Nephron (organoid): ENCODE measurements at regions not wholly inside any gene's neighbourhood (a gene's known extent, or its start where the extent isn't known, plus 50 kb on each side); places are given as distances from the start of the nearest gene placed in this dataset.

Source experiments
- H3K27ac Mint-ChIP-seq, 3 experiments: 2 replicates each; pipeline ENCODE4 v1.8.0; 2020; ENCODE audit warnings: mixed read lengths in 3 of 3, mild to moderate bottlenecking in 2 of 3, moderate library complexity in 1 of 3
- H3K27me3 Mint-ChIP-seq: 2 replicates; pipeline ENCODE4 v1.8.0; 2021; ENCODE audit warnings: low read depth, mild to moderate bottlenecking, moderate library complexity, mixed read lengths
- H3K36me3 Mint-ChIP-seq: 2 replicates; pipeline ENCODE4 v1.8.0; 2020; ENCODE audit warnings: low read depth, mixed read lengths
- H3K4me1 Mint-ChIP-seq: 2 replicates; pipeline ENCODE4 v1.8.0; 2020; ENCODE audit warnings: mixed read lengths
- H3K4me3 Mint-ChIP-seq, 3 experiments: 2 replicates each; pipeline ENCODE4 v1.8.0; 2020; ENCODE audit warnings: mild to moderate bottlenecking in 3 of 3, mixed read lengths in 3 of 3, moderate library complexity in 2 of 3
- H3K9me3 Mint-ChIP-seq: 2 replicates; pipeline ENCODE4 v1.8.0; 2020; ENCODE audit warnings: mixed read lengths
- TF ChIP-seq, protein P1 (sequence below), 3 experiments: fragments of 200-600 bp; sonication (generic); IDR thresholded peaks; one replicate each; pipeline ENCODE4 v1.5.0; 2021; ENCODE audit warnings: antibody characterized with exemption in 3 of 3; ENCODE audit not compliant: unreplicated experiment in 3 of 3

GRCh38 chr15:95259965-95260364 is 1028.6 kb downstream of the MCTP2 start:
- Mint-ChIP-seq H3K36me3 (peaks cover 3% of the 10 kb centered on the region), H3K4me1 (peaks cover 47% of the 10 kb centered on the region), H3K9me3 (peaks cover 2% of the 10 kb centered on the region), H3K4me3 (peak overlapping the region; percentile 0 to 31 (median 4)), H3K27me3 (peaks cover 3% of the 10 kb centered on the region), H3K27ac (peak overlapping the region; percentile 93 to 98 (median 93))
- TF ChIP-seq, protein P1, sequence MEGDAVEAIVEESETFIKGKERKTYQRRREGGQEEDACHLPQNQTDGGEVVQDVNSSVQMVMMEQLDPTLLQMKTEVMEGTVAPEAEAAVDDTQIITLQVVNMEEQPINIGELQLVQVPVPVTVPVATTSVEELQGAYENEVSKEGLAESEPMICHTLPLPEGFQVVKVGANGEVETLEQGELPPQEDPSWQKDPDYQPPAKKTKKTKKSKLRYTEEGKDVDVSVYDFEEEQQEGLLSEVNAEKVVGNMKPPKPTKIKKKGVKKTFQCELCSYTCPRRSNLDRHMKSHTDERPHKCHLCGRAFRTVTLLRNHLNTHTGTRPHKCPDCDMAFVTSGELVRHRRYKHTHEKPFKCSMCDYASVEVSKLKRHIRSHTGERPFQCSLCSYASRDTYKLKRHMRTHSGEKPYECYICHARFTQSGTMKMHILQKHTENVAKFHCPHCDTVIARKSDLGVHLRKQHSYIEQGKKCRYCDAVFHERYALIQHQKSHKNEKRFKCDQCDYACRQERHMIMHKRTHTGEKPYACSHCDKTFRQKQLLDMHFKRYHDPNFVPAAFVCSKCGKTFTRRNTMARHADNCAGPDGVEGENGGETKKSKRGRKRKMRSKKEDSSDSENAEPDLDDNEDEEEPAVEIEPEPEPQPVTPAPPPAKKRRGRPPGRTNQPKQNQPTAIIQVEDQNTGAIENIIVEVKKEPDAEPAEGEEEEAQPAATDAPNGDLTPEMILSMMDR (IDR thresholded peaks at IDR 0.05; ENCODE audit: unreplicated experiment in 3 of 3), result no peak

GRCh38 chr15:95260856-95261255 is 1029.5 kb downstream of the MCTP2 start:
- Mint-ChIP-seq H3K27ac (peak overlapping the region; percentile 93), H3K4me1 (peaks cover 47% of the 10 kb centered on the region)

GRCh38 chr15:95261546-95261945 is 1030.2 kb downstream of the MCTP2 start:
- peaks cover 54% of the 10 kb centered on the region for H3K4me1 Mint-ChIP-seq
- peaks cover 3% of the 10 kb centered on the region for H3K27me3 Mint-ChIP-seq
- TF ChIP-seq, protein P1 (IDR thresholded peaks at IDR 0.05; ENCODE audit: unreplicated experiment in 3 of 3), result no peak
- no peaks in the 10 kb centered on the region for H3K9me3 Mint-ChIP-seq
- peak overlapping the region in 1 of 3 experiments; percentile 34 for H3K4me3 Mint-ChIP-seq
- no peaks in the 10 kb centered on the region for H3K36me3 Mint-ChIP-seq
- peak overlapping the region; percentile 93 for H3K27ac Mint-ChIP-seq

More at GRCh38 chr15:95260856-95261255, 1029.5 kb downstream of the MCTP2 start:
- Mint-ChIP-seq H3K36me3 (no peaks in the 10 kb centered on the region), H3K27me3 (peaks cover 3% of the 10 kb centered on the region), H3K9me3 (no peaks in the 10 kb centered on the region), H3K4me3 (no peak overlapping the region)
- TF ChIP-seq, protein P1 (IDR thresholded peaks at IDR 0.05; ENCODE audit: unreplicated experiment in 3 of 3), result no peak

DNA sequence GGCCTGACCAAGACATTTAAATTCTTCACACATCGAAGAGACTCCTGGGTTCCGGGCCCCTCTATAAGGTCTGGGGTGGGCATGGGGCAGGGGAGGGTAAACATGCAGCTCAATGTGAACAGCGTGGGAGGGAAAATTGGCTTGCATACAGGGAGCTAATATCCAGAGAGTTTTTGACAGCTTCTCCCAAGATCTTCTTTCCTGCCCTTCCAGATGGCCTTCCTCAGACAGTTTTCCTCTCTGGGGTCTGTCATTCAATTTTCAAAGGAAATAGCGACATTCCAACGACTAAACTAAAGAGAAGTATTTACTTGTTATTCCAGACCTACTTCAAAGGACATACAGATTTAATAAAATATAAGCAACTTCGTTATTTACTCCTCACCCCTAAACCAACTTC is 1030.6 kb downstream of the MCTP2 start:
- no peak overlapping the region for H3K4me3 Mint-ChIP-seq
- H3K27me3 Mint-ChIP-seq, result peaks cover 3% of the 10 kb centered on the region
- no peaks in the 10 kb centered on the region for H3K36me3 Mint-ChIP-seq
- no peaks in the 10 kb centered on the region for H3K9me3 Mint-ChIP-seq
- TF ChIP-seq, protein P1 (IDR thresholded peaks at IDR 0.05; ENCODE audit: unreplicated experiment in 3 of 3), result no peak
- H3K4me1 Mint-ChIP-seq, result peaks cover 56% of the 10 kb centered on the region
- peak overlapping the region; percentile 93 for H3K27ac Mint-ChIP-seq

DNA sequence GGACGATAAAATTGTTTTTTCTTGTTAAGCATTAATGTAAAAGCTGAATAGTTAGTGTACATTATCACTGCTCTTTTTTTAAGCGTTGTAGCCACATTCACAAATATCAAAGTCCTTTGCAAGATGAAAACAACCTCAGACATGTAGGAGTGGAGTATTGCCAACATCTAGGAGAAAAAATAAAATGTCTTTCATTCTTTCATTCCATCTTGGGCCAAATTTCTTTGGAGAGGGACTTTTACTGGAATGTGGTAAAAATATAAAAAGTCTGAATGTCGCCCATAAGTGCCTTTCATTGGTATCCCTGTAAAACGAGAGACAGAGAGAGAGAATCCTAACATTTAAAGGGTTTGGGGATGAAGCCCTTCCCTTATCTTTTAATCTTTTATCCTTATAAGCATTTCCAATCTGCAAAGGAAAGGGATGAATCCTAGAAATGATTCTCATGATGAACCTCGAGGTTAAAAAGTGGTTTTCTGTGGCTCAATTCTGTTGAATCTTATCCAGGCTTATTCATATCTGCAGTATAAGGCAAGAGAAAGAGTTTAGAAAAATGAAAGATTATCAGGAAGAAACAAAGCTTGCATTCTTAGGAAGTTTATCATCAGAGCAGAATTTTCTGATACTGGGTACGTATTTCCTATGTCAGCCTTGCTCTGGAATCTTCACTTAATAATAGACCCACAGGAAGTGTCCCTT is 1031.7 kb downstream of the MCTP2 start:
- Mint-ChIP-seq H3K4me1 (peaks cover 67% of the 10 kb centered on the region), H3K27ac (peak overlapping the region; percentile 93), H3K9me3 (no peaks in the 10 kb centered on the region), H3K27me3 (peaks cover 3% of the 10 kb centered on the region), H3K36me3 (no peaks in the 10 kb centered on the region), H3K4me3 (no peak overlapping the region)
- TF ChIP-seq, protein P1 (IDR thresholded peaks at IDR 0.05; ENCODE audit: unreplicated experiment in 3 of 3), result no peak

DNA sequence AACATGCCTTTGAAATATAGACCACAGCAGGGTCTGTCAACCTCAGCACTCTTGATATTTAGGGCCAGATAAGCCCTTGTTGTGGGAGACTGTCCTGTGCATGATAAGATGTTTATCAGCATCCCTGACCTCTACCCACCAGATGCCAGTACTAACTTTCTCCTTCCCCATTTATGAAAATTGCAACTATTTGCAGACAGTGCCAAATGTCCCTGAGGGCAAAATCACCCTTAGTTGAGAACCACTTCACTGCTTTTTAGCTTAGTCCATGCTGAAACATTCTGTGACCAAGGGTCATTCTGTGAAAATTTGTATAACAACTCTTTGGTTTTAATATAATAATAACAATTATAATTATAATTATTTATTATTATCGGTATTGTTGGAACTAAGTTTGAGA is 1032.4 kb downstream of the MCTP2 start:
- H3K4me3 Mint-ChIP-seq, result no peak overlapping the region
- TF ChIP-seq, protein P1 (IDR thresholded peaks at IDR 0.05; ENCODE audit: unreplicated experiment in 3 of 3), result no peak
- H3K9me3 Mint-ChIP-seq, result no peaks in the 10 kb centered on the region
- peaks cover 3% of the 10 kb centered on the region for H3K27me3 Mint-ChIP-seq
- H3K27ac Mint-ChIP-seq, result peak overlapping the region in 1 of 3 experiments; percentile 45
- no peaks in the 10 kb centered on the region for H3K36me3 Mint-ChIP-seq
- H3K4me1 Mint-ChIP-seq, result peaks cover 67% of the 10 kb centered on the region
